ENCODE measurements at regions not wholly inside any gene's neighbourhood (a gene's known extent, or its start where the extent isn't known, plus 50 kb on each side); places are given as distances from the start of the nearest gene placed in this dataset.

GRCh38 chr21:16243396-16243795, 513.6 kb downstream of the USP25 start:
- Histone ChIP-seq H3K27ac (no peak overlapping the region), H3K36me3 (ENCODE audit: insufficient read depth, low read length) (peaks cover 7% of the 10 kb centered on the region; the same call in 1 of the 2 replicates), H3K9me3 (ENCODE audit: low read depth, low read length) (no peaks in the 10 kb centered on the region; the same call in 1 of the 2 replicates), H3K4me3 (no peak overlapping the region), H3K9ac (ENCODE audit: insufficient read length) (no peak overlapping the region)
- no peak for DNase-seq (ENCODE audit: low read depth, low spot score)
- TF ChIP-seq FOXP2 (optimal IDR thresholded peaks at IDR 0.05; ENCODE audit: control extremely low read depth, extremely low read length, insufficient read depth) = no peak

GRCh38 chr21:16248705-16249104, 518.9 kb downstream of the USP25 start:
- TF ChIP-seq EZH2 (IDR thresholded peaks at IDR 0.05) = no peak
- no peak for TF ChIP-seq POLR2AphosphoS5 (IDR thresholded peaks at IDR 0.05; ENCODE audit: borderline replicate concordance, low read depth, low read length)
- TF ChIP-seq FOXP2 (optimal IDR thresholded peaks at IDR 0.05; ENCODE audit: control extremely low read depth, extremely low read length, insufficient read depth) = no peak
- no peak overlapping the region for H3K27ac ChIP-seq
- H3K36me3 ChIP-seq (ENCODE audit: insufficient read depth, low read length) = peaks cover 7% of the 10 kb centered on the region; the same call in 1 of the 2 replicates
- no peak for DNase-seq (ENCODE audit: low read depth, low spot score)
- H3K9me3 ChIP-seq (ENCODE audit: low read depth, low read length) = no peaks in the 10 kb centered on the region; the same call in 1 of the 2 replicates
- no peak overlapping the region for H3K4me3 ChIP-seq
- H3K9ac ChIP-seq (ENCODE audit: insufficient read length) = no peak overlapping the region

- H3K4me3 ChIP-seq = no peak overlapping the region
- DNase-seq (ENCODE audit: low read depth, low spot score) = no peak
- peaks cover 7% of the 10 kb centered on the region; the same call in 1 of the 2 replicates for H3K36me3 ChIP-seq (ENCODE audit: insufficient read depth, low read length)
- H3K9ac ChIP-seq (ENCODE audit: insufficient read length) = no peak overlapping the region
- H3K9me3 ChIP-seq (ENCODE audit: low read depth, low read length) = no peaks in the 10 kb centered on the region; the same call in 1 of the 2 replicates
- TF ChIP-seq FOXP2 (optimal IDR thresholded peaks at IDR 0.05; ENCODE audit: control extremely low read depth, extremely low read length, insufficient read depth) (no peak), EZH2 (IDR thresholded peaks at IDR 0.05) (no peak), POLR2AphosphoS5 (IDR thresholded peaks at IDR 0.05; ENCODE audit: borderline replicate concordance, low read depth, low read length) (no peak)
- 0 out of 2 replicates have a peak overlapping the region, but pooled peaks have one; percentile 6 for H3K27ac ChIP-seq
Observed at GRCh38 chr21:16250273-16250672, 520.5 kb downstream of the USP25 start.

- Histone ChIP-seq H3K36me3 (ENCODE audit: insufficient read depth, low read length) (no peaks in the 10 kb centered on the region), H3K4me3 (no peak overlapping the region), H3K9ac (ENCODE audit: insufficient read length) (no peak overlapping the region), H3K9me3 (ENCODE audit: low read depth, low read length) (no peaks in the 10 kb centered on the region), H3K27ac (no peak overlapping the region)
- TF ChIP-seq FOXP2 (optimal IDR thresholded peaks at IDR 0.05; ENCODE audit: control extremely low read depth, extremely low read length, insufficient read depth) (no peak), EZH2 (IDR thresholded peaks at IDR 0.05) (no peak), POLR2AphosphoS5 (IDR thresholded peaks at IDR 0.05; ENCODE audit: borderline replicate concordance, low read depth, low read length) (no peak)
- no peak for DNase-seq (ENCODE audit: low read depth, low spot score)
Observed at GRCh38 chr21:16258844-16259611, 529.2 kb downstream of the USP25 start.

- H3K36me3 ChIP-seq (ENCODE audit: insufficient read depth, low read length) = no peaks in the 10 kb centered on the region
Observed at GRCh38 chr21:16262091-16262490, 532.3 kb downstream of the USP25 start.

GRCh38 chr21:16264319-16264718, 534.5 kb downstream of the USP25 start:
- no peaks in the 10 kb centered on the region for H3K9me3 ChIP-seq (ENCODE audit: low read depth, low read length)
- peak overlapping the region; percentile 54 for H3K27ac ChIP-seq
- 0 out of 2 replicates have a peak overlapping the region, but pooled peaks have one; percentile 6 for H3K4me3 ChIP-seq
- TF ChIP-seq POLR2AphosphoS5 (IDR thresholded peaks at IDR 0.05; ENCODE audit: borderline replicate concordance, low read depth, low read length) (no peak), EZH2 (IDR thresholded peaks at IDR 0.05) (no peak), FOXP2 (optimal IDR thresholded peaks at IDR 0.05; ENCODE audit: control extremely low read depth, extremely low read length, insufficient read depth) (no peak)
- no peaks in the 10 kb centered on the region for H3K36me3 ChIP-seq (ENCODE audit: insufficient read depth, low read length)
- no peak overlapping the region for H3K9ac ChIP-seq (ENCODE audit: insufficient read length)
- no peak for DNase-seq (ENCODE audit: low read depth, low spot score)

More at GRCh38 chr21:16262091-16262490, 532.3 kb downstream of the USP25 start:
- TF ChIP-seq POLR2AphosphoS5 (IDR thresholded peaks at IDR 0.05; ENCODE audit: borderline replicate concordance, low read depth, low read length) = no peak
- TF ChIP-seq EZH2 (IDR thresholded peaks at IDR 0.05) = no peak
- TF ChIP-seq FOXP2 (optimal IDR thresholded peaks at IDR 0.05; ENCODE audit: control extremely low read depth, extremely low read length, insufficient read depth) = no peak
- no peaks in the 10 kb centered on the region for H3K9me3 ChIP-seq (ENCODE audit: low read depth, low read length)
- H3K9ac ChIP-seq (ENCODE audit: insufficient read length) = no peak overlapping the region
- no peak for DNase-seq (ENCODE audit: low read depth, low spot score)
- H3K4me3 ChIP-seq = no peak overlapping the region
- no peak overlapping the region for H3K27ac ChIP-seq

- no peak for DNase-seq (ENCODE audit: low read depth, low spot score)
- Histone ChIP-seq H3K36me3 (ENCODE audit: insufficient read depth, low read length) (no peaks in the 10 kb centered on the region), H3K4me3 (no peak overlapping the region), H3K27ac (no peak overlapping the region), H3K9me3 (ENCODE audit: low read depth, low read length) (no peaks in the 10 kb centered on the region), H3K9ac (ENCODE audit: insufficient read length) (no peak overlapping the region)
- no peak for TF ChIP-seq POLR2AphosphoS5 (IDR thresholded peaks at IDR 0.05; ENCODE audit: borderline replicate concordance, low read depth, low read length)
- TF ChIP-seq FOXP2 (optimal IDR thresholded peaks at IDR 0.05; ENCODE audit: control extremely low read depth, extremely low read length, insufficient read depth) = no peak
- no peak for TF ChIP-seq EZH2 (IDR thresholded peaks at IDR 0.05)
Observed at GRCh38 chr21:16269476-16269875, 539.7 kb downstream of the USP25 start.

GRCh38 chr21:16279731-16280581, 550.2 kb downstream of the USP25 start:
- H3K9ac ChIP-seq (ENCODE audit: insufficient read length) = peak overlapping the region; percentile 77
- no peak for DNase-seq (ENCODE audit: low read depth, low spot score)
- TF ChIP-seq FOXP2 (optimal IDR thresholded peaks at IDR 0.05; ENCODE audit: control extremely low read depth, extremely low read length, insufficient read depth) = no peak
- no peak for TF ChIP-seq POLR2AphosphoS5 (IDR thresholded peaks at IDR 0.05; ENCODE audit: borderline replicate concordance, low read depth, low read length)
- no peak for TF ChIP-seq EZH2 (IDR thresholded peaks at IDR 0.05)
- H3K36me3 ChIP-seq (ENCODE audit: insufficient read depth, low read length) = no peaks in the 10 kb centered on the region
- peak overlapping the region; percentile 69 for H3K4me3 ChIP-seq
- no peaks in the 10 kb centered on the region for H3K9me3 ChIP-seq (ENCODE audit: low read depth, low read length)
- H3K27ac ChIP-seq = peak overlapping the region; percentile 88

Measured in SK-N-MC (cell line).